HG02840 (cell line): ENCODE measurements at regions not wholly inside any gene's neighbourhood (a gene's known extent, or its start where the extent isn't known, plus 50 kb on each side); places are given as distances from the start of the nearest gene placed in this dataset.

Experiments
- ATAC-seq: cut with Tn5 transposase; IDR thresholded peaks from one replicate; pipeline ENCODE4 v1.9.1; 2021; ENCODE audit warnings: mild to moderate bottlenecking, moderate library complexity, moderate number of reproducible peaks; ENCODE audit not compliant: unreplicated experiment, low FRiP score

DNA sequence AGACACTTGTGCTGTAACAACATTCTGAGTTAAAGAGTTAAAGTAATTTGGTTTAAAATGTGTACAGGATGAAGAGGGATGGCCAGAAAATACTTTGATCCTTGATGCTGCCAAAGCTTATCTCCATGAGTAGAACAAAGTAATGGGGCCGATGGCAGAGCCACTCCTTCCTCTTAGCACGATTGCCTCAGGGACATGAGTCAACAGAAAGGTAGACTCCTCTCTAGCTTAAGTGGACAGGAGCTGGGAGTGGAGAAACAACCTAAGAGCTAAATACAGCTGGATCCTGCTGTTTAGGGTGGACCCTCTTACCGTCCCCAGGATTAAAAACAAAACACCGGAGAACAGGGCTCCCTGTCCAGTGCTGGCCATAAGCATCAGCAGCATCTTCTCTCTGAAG, 267.3 kb downstream of the IRX1 start:
- ATAC-seq: no peak

DNA sequence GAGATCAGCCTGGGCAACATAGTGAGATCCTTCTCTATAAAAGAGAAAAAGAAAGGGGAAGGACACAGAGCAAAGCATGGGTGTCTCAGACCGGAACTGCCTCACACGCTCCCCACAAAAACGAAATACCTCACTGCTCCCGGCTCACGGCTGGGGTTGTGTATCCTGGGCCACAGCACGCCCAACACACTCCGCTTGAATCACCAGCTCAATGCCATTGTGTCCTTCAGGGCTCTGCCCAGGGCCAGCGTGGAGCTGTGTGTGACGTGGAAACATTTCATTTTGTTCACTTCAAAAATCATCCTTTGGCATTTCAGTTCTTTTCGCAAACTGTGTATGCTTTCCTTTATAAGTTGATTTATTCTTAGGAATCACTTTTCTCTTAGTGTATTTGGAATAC, 279.5 kb downstream of the IRX1 start:
- ATAC-seq: no peak

DNA sequence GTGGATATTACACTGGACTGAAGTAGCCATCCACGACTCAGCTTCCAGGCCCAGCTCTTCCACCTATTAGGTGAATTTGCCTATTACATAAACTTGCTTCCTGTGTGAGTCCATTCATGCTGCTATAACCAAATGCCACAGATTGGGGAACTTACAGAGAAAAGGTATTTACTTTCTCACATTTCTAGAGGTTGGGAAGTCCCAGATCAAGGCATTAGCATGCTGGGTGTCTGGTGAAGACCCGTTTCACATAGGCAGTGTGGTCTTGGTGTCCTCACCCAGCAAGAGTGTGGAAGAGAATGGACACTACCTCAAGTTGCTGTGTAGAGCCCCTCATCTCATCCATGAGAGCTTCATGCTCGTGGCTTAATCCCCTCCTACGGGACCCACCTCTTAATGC, 282.6 kb downstream of the IRX1 start:
- no peak for ATAC-seq

DNA sequence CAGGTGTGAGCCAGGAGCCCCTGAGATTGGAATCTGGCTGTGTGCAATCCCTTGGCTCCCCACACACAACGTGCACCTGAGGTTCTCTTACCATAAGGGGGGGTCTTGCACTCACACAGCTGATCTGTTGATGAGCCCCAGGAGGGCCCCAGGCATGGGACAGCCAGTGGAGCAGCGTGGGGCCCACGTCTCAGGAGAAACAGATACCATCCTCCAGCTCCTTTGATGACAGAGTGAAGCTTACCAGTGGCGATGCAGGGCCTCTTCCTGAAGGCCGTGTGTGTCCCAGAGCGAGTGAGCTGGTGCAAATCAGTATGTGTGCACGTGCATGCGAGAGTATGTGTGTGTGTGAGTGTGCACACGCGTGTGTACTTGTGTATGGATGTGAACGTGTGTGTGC, 287.4 kb downstream of the IRX1 start:
- ATAC-seq: no peak

DNA sequence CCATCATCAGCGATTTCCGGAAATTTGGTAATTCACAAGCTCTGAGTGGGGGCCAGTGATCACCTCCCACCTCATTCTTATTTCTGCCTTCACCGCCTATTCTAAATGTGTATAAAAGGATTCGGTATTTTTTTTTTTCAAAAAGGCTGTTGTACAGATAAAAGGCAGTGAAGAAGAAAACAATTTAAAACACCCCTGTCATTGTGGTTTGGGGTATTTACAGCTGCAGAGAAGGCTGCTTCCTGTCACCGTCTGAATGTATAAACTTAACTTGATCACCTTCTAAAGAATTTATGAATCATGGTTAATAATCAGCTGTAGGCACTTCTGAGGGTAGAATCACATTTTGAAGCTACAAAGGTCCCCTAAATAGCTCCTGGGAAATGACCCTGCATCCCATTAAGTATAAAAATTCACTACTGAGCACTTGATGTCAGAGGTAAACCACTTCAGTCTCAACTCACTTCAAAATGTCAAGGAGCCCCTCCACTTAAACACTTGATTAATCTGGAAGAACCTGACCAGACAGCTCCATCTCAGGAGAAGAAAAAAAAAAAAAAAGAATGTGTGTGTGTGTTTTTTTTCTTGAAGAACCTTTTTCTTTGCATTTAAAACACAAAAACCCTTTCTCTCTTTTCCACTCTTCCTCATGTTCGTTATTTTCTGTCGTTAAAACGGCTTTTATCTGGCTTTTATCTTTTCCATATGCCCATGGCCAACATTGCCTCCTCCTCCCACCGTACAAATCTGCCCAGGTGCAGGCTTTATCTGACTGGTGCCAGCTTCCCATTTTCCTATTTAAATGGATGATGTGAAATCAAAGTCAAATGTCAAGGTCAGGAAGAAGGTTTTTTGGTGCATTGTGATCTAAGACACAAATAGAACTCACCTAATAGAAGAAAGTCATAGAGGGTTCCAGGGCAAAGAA, 291.2 kb downstream of the IRX1 start:
- no peak for ATAC-seq

DNA sequence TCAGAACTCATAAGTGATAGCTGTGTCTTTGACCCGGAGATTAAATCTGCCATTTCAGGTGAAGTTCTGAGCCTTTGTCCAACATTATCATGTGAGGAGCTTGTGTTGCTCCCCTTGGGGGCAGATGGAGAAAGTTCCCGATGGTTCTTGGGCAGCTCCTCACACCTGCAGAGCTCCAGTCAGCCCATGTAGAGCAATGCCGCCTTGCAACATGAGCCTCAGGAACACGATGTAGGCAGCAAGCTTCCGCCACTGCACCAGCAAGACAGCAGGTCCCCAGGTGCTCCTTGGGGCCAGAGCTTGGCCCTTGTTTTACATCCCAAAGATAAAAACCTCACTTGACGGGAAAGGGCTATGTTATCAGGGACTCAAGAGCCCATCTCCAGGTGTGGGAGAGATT, 292.7 kb downstream of the IRX1 start:
- ATAC-seq: no peak

DNA sequence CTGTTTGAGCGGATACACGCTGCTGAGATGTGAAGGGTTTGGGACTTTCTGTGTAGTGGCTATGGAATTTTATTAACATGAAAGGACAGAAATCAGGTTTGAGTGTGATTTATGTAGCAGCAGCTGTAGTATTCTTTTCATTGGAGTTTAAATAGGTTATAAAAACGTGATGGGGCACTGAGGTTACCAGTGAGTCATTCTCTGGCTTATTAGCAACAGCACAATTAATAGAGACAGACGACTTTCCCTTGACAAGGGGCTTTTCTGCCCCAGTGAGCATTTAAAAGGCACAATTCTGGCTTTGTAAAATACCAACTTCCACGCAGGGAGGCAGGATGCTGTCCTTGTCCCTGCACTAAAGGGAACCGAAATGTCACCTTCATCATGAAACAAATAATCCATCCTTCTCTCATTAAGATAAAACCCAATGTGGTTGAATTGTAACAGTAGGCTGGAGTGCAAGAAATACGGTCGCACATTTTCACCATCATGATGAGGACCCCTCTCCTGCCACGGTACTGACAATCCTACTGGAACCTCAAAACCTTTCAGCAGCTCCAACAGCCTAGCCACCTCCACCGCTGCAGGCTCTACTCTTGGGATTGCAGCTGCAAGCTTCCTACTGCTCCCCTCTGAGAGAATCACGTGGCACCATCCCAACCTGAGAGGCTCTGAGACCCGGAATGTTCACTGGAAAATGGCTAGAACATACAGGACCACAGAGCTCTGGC, 293.9 kb downstream of the IRX1 start:
- ATAC-seq: no peak

DNA sequence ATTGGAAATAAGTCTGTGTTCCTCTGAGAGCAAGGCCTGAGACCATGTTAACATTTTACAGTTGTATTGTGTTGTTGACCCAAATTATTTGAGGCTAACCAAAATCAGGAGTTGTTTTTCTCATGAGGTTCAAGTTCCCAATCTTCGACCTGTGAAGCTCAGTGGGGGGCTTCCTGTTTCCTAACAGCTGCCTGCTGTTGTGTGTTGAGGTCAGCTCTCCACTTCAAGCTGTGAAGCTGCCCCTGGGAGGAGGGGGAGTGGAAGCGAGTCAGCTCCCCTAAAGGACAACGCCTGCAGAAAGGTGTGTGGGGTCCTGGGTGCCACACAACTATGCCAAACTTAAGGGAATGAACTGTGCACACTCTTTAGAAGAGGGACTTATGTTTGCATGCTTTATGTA, 295.5 kb downstream of the IRX1 start:
- ATAC-seq: no peak

DNA sequence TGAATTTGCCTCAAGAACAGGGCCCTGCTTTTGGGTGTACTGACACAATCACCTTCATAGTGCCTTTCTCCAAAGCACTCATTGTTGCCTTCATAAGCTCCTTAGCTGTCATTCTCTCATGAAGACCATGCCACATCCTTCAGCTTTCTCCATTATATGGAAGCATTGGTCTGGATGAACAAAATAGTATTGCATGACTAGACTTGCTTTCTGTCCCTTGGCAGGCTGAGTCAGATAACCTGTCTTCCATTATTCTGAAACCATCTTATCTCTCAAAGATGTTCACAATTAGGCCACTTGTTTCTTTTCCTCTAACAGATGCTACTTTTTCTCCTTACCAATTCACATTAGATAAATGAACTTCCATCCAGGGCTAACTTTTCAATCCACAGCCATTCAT, 297.9 kb downstream of the IRX1 start:
- ATAC-seq: no peak

DNA sequence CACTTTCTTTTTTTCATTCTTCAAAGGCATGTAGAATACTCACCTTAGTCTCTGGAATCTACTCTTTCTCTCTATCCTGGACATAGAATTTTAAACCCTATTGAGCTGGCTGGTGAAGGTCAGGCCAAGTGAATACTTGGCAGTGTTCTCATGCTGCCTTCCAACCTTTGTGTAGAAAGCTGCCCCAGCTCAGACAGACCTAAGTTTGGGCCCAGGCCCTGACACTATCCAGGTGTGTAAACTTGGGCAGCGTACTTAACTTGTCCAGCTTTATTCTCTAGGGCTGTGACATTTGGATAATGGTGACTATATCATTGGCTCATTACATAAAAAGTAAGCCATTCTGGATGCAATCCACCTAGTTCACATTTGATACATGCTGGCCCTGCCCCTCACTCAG, 298.3 kb downstream of the IRX1 start:
- ATAC-seq: no peak

DNA sequence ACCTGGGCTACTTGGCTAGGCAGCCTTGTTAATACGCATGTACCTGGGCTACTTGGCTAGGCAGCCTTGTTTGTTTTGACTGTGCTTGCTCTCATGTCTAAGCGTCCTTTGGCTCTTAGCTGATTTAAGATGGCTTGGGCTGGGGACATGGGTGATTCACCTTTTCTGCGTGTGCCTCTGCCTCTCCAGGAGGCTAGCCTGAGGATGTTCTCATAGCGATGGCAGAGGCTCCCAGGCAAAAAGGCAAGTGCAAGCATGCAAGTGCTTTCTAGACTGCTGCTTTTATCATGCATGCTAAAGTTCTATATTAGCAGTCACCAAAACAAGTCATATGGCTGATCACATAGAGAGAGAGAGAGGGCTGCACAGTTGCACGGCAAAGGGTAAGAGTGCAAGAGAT, 300.5 kb downstream of the IRX1 start:
- ATAC-seq: no peak

DNA sequence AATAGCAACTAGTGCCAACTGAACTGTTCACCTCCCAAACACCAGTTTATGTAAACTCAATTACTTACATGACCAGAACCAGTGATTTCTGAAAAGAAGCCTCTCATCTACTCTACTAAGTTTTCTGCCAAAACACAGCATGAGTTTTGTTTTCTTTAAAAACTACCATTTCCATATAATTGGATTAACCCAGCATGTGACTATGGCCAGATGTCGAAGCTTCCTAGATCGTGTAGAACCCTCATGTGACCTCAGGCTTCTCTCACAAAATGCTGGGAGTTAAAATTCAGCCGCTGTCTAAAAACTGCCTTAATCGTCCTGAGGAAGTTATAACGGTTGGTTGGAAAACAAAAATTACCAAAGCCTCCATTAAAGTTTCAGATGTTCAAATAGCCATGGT, 303.5 kb downstream of the IRX1 start:
- no peak for ATAC-seq

DNA sequence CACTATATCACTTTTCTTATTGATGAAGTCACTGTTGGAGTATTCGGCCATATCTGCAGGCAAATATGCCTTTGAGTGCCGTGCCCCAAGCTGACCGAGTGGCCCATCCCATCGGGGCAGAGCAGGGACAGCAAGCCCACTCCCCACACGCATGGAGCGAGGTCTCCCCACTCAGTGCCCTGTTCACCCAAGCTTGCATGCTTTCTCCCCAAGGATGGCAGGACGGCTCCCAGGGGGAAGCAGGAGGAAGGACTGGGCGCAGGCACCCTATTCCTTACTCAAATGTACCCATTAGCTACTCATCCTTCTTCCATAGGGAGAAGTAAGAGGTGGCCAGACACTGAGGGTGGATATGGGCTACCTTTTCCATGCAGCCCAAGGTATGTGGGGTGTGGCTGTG, 309.0 kb downstream of the IRX1 start:
- no peak for ATAC-seq

DNA sequence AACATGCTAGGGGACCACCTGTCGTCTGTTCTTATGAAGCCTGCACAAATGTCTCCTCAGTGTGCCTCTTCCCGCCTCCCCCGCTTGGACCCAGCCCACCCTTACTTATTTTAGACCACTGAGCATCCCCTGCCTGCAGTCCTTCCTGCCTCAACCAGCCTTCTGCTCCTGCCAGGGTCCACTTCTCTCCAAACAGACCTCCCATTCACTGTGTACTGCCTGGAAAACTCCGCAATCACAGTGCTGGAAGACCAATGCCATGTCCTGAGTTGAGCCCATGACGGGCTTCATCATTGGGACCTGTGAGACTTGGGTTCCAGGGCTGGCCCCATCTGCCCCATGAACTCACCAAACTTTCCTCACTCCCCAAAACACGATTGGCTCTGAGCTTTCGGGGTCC, 309.4 kb downstream of the IRX1 start:
- no peak for ATAC-seq

DNA sequence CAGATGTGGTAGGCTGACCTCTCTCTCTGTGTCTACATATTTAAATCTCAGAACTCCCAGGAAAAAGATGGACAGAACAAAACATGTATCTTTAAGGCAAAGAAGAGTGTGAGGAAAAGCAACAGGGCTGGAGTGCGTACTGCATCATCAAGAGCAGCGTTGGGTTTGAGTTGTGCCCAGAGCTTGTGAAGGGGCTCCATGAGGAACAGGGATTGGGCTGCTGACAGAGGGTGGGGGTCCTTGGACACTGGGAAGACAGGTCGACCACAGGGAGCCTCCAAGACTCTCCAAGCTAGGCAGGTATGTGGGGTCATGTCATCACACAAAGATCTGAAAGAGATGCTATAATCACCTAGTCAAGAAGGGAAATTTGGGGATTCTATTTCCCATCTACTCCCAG, 309.9 kb downstream of the IRX1 start:
- ATAC-seq: no peak

DNA sequence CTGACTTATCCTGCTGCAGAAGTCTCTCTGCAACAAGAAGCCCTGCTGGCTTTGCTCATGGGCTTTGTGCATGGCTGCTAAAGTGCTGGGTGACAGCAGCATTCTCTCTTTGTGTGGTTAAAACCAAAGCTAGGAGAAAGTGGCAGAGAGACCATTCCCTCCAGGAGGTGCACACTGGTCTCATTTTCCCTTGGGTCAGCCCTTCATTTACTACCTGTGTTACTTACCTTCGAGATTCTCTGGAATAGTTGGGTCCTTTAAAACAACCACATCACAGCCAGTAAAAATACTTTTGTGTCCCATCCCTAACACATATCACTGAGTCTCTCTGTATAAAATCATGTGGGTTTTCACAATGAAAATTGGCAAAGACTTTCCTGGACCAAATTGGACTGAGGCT, 315.5 kb downstream of the IRX1 start:
- ATAC-seq: no peak

DNA sequence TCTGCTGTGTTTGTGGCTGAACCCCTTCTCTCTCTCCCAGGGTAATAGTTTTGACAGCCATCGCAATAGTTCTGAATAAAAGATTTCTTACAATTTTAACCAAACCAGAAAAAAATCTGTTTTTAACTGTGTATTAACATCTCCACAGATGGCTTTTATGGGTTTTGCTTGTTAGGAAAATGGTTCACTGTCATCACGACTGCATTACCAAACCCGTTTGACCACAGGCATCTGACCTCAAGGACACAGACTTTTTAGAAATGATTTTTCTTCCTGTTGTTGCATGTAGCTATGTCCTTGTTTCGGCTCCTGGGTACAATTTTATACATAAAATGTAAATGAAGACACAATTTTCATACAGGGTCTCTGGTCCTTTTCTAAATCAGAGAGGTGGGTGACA, 316.1 kb downstream of the IRX1 start:
- no peak for ATAC-seq

DNA sequence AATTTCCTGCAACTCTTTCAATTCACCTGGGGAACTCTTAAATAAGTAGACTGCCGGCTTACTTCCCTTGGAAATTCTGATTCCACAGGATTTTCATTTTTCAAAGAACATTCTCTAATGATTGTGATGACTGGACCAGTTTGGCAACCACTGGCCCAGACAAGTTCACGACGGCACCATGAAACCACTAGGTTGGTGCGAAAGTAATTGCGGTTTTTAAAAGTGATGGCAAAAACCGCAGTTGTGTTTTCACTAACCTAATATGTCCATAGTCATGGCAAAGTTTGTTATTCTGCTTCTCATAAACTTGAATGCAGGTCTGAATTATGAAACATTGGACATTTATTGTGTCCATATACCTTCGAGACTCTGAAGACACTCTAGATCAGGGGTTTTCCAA, 317.2 kb downstream of the IRX1 start:
- ATAC-seq: no peak

DNA sequence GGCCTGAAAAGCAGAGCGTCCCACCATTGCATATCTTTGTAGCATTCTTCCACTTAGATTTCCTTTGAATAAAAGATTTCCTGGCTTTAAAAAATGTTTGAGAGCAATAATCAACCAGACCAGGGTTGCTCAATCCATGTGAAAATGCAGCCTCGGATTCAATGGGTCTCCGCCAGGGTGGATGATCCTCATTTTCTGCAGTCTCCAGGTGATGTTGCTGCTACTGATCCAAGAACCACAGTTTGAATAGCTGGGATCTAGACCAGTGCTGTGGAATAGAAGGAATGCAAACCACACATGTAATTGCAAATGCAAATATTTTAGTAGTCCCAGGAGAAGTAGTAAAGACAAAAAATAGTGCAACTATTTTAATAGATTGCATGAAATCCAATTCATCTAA, 317.6 kb downstream of the IRX1 start:
- ATAC-seq: no peak

DNA sequence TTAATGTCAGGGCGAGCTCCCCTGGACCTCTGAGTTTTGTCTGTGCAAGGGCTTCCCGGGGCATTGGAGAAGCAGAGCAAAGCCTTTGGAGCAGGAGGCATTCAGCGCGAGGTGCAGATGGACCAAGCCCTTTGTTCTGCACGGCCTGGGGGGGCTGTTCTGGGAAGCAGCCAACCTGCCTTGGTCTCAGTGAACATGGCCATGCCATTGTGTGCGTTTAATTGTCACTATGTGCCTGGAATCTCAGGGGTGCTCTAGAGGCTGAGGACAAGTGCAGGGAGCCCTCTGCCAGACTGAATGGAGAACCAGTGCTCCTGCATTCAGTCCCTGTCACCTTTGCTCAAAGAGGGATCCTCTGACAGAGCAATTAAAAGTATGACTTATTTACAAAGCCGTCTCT, 329.4 kb downstream of the IRX1 start:
- ATAC-seq: no peak

DNA sequence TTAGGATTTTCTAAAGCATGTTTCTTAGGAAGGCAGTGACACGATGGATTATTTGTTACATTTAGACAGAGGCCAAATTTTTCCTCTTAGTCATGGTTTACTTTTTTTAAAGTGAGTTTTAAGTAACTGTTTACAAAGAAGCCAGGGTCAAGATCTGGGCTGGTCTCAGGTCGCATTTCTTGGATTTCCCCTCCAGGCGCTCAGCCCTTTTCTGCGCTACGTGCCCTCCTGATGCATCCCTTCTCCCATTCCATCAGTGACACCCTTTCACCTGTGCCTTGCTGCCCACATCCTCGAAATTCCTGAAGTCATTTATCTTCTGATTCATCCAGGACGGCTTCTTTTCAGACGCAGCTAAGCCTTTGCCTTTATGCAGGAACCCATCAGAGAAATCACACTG, 330.3 kb downstream of the IRX1 start:
- ATAC-seq: no peak

DNA sequence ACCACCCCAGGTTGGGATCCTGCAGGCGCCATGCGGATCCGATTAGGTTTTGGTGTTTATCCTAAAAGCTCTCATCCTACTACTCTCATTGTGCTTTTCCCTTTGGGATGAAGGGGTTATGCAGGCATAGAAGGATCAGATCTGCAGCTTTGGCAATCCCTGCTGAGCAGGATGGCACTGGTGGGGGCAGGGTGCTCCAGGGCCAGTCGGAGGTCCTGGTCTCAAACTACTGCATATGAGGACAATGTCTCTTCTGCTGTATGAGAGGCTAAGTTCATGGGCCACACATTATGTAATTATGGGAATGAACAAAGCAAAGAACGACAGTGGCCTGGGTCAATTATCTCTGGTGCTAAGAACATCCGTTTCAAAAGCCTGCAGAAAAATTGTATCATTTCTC, 334.2 kb downstream of the IRX1 start:
- ATAC-seq: no peak
